ENCODE measurements at regions not wholly inside any gene's neighbourhood (a gene's known extent, or its start where the extent isn't known, plus 50 kb on each side); places are given as distances from the start of the nearest gene placed in this dataset.

- Histone ChIP-seq H3K36me3 (ENCODE audit: control insufficient read depth in 2 of 2, extremely low read depth in 1 of 2, insufficient read depth in 2 of 2, low read length in 2 of 2) (no peaks in the 10 kb centered on the region), H3K79me2 (ENCODE audit: control insufficient read depth, insufficient read depth, low read length) (no peaks in the 10 kb centered on the region), H3K27me3 (ENCODE audit: control insufficient read depth in 2 of 2, insufficient read depth in 2 of 2, low read length in 2 of 2) (no peaks in the 10 kb centered on the region), H2AFZ (ENCODE audit: low read depth, low read length) (no peak overlapping the region), H3K4me1 (ENCODE audit: control insufficient read depth, extremely low read depth, insufficient read depth, low read length) (no peaks in the 10 kb centered on the region), H3K4me3 (replicated peaks in 1 of 3; ENCODE audit: insufficient read depth in 1 of 3, low read depth in 1 of 3, low read length in 3 of 3) (no peak overlapping the region), H3K9me3 (replicated peaks; ENCODE audit: control insufficient read depth, insufficient read depth, low read length) (no peaks in the 10 kb centered on the region), H3K27ac (ENCODE audit: insufficient read depth, low read depth, low read length) (no peak overlapping the region), H3K9ac (replicated peaks; ENCODE audit: extremely low read depth, insufficient read depth, low read length) (no peak overlapping the region), H3K4me2 (ENCODE audit: insufficient read depth, low read length) (no peak overlapping the region), H3K9me1 (replicated peaks; ENCODE audit: control insufficient read depth, extremely low read depth, insufficient read depth, low read length) (no peaks in the 10 kb centered on the region), H4K20me1 (replicated peaks; ENCODE audit: control insufficient read depth, extremely low read depth, insufficient read depth, low read length) (no peaks in the 10 kb centered on the region)
- ChIA-PET POLR2A (no interaction called here), CTCF (interaction anchor here (1.2 to 2.5 kb wide), 2 partner anchors 9 to 13 kb away, joined by 3 to 8 read pairs; no protein-coding TSS in a partner anchor)
- DNase-seq (ENCODE audit: low read depth, low spot score) = no peak
- no peak for FAIRE-seq
- dilution Hi-C loops (cut with MboI; ENCODE audit: extremely low pct_ligation_motif_present, low sequenced_read_pairs) = no loop called here
- BruUV-seq (replicated peaks) = no TSS peak
- TF ChIP-seq POLR2AphosphoS5 (IDR thresholded peaks at IDR 0.05; ENCODE audit: insufficient read depth, low read depth, low read length) = no peak
- TF ChIP-seq EZH2 (IDR thresholded peaks at IDR 0.05; ENCODE audit: borderline replicate concordance, low read depth, low read length, severe bottlenecking) = no peak
- intact Hi-C loops (cut with micrococcal nuclease) = no loop called here
Measured at GRCh38 chr2:151097128-151097527, 164.5 kb downstream of the RBM43 start.

GRCh38 chr2:151096235-151096634 lies 165.4 kb downstream of the RBM43 start:
- POLR2A ChIA-PET = no interaction called here
- no peaks in the 10 kb centered on the region for H3K9me1 ChIP-seq (replicated peaks; ENCODE audit: control insufficient read depth, extremely low read depth, insufficient read depth, low read length)
- no TSS peak for BruUV-seq (replicated peaks)
- no peak overlapping the region for H3K9ac ChIP-seq (replicated peaks; ENCODE audit: extremely low read depth, insufficient read depth, low read length)
- H3K27me3 ChIP-seq (ENCODE audit: control insufficient read depth in 2 of 2, insufficient read depth in 2 of 2, low read length in 2 of 2) = no peaks in the 10 kb centered on the region
- no peaks in the 10 kb centered on the region for H3K4me1 ChIP-seq (ENCODE audit: control insufficient read depth, extremely low read depth, insufficient read depth, low read length)
- dilution Hi-C loops (cut with MboI; ENCODE audit: extremely low pct_ligation_motif_present, low sequenced_read_pairs) = no loop called here
- intact Hi-C loops (cut with micrococcal nuclease) = no loop called here
- H3K79me2 ChIP-seq (ENCODE audit: control insufficient read depth, insufficient read depth, low read length) = no peaks in the 10 kb centered on the region
- no peaks in the 10 kb centered on the region for H3K36me3 ChIP-seq (ENCODE audit: control insufficient read depth in 2 of 2, extremely low read depth in 1 of 2, insufficient read depth in 2 of 2, low read length in 2 of 2)
- no peak overlapping the region for H3K4me3 ChIP-seq (replicated peaks in 1 of 3; ENCODE audit: insufficient read depth in 1 of 3, low read depth in 1 of 3, low read length in 3 of 3)
- H3K4me2 ChIP-seq (ENCODE audit: insufficient read depth, low read length) = no peak overlapping the region
- H3K9me3 ChIP-seq (replicated peaks; ENCODE audit: control insufficient read depth, insufficient read depth, low read length) = no peaks in the 10 kb centered on the region
- H2AFZ ChIP-seq (ENCODE audit: low read depth, low read length) = no peak overlapping the region
- no peak for FAIRE-seq
- CTCF ChIA-PET = no interaction called here
- no peak for TF ChIP-seq FOS (IDR thresholded peaks at IDR 0.05; ENCODE audit: borderline replicate concordance, insufficient read depth, low read length)
- TF ChIP-seq JUN (IDR thresholded peaks at IDR 0.05; ENCODE audit: borderline replicate concordance, insufficient read depth, insufficient read length, low read depth) = no peak
- TF ChIP-seq CTCF (IDR thresholded peaks at IDR 0.05; ENCODE audit: extremely low read depth in 1 of 2, insufficient read depth in 1 of 2, low read depth in 1 of 2, low read length in 2 of 2) = no peak
- TF ChIP-seq EZH2 (IDR thresholded peaks at IDR 0.05; ENCODE audit: borderline replicate concordance, low read depth, low read length, severe bottlenecking) = no peak
- TF ChIP-seq GATA2 (IDR thresholded peaks at IDR 0.05; ENCODE audit: insufficient read depth, insufficient read length, low read depth, low read length) = no peak
- no peak for TF ChIP-seq MAX (IDR thresholded peaks at IDR 0.05; ENCODE audit: insufficient read depth, insufficient read length)
- no peak for TF ChIP-seq MYC (IDR thresholded peaks at IDR 0.05; ENCODE audit: low read depth, low read length)
- TF ChIP-seq POLR2AphosphoS5 (IDR thresholded peaks at IDR 0.05; ENCODE audit: insufficient read depth, low read depth, low read length) = no peak
- TF ChIP-seq POLR2A (IDR thresholded peaks at IDR 0.05; ENCODE audit: low read depth, low read length) = no peak
- no peaks in the 10 kb centered on the region for H4K20me1 ChIP-seq (replicated peaks; ENCODE audit: control insufficient read depth, extremely low read depth, insufficient read depth, low read length)
- no peak overlapping the region for H3K27ac ChIP-seq (ENCODE audit: insufficient read depth, low read depth, low read length)
- no peak for DNase-seq (ENCODE audit: low read depth, low spot score)

All from endothelial cell of umbilical vein (primary cell).